ENCODE measurements at regions not wholly inside any gene's neighbourhood (a gene's known extent, or its start where the extent isn't known, plus 50 kb on each side); places are given as distances from the start of the nearest gene placed in this dataset.
"Not testable (repeated sequence)": the region's sequence is repeated elsewhere in the genome, so short reads cannot be mapped to it uniquely, and the experiment has no call there.

DNA sequence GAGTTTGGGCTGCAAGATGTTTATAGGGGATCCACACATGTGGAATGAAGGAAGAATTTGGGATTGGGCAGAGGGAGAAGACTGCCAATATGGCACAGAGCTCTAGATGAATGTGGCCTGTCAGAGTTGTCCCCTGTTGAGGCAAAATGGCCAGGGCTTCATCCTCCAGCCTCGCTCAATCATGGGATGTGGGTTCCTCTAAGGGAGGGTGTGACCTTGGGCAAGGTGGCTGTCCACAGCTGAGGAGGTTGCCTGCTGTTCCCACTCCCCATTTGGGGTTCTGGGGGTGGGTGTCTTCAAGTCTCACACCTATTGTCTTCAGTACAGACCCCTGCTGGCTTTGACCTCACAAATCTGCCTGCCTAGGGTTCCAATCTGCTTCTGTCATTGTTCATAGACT, 121.6 kb upstream of the FAM204A start:
- no peak for DNase-seq

DNA sequence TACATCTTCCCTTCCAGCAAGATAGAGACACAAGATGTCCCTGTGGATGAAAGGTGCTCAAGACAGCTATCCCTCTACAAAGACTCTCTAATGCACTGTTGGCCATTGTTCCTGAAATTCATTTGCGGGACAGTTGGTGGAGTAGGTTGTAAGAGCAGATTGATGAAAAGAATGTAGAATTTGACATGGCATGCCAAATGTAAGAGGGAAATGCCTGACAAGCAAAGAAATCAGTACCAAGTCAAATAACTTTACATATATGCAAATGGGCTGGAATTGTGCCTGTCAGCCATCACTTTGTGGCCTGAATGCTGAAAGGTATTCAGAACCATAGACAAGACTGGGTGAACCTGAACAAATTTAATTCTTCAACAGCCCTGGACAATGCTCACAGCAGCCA, 120.3 kb upstream of the FAM204A start:
- DNase-seq: no peak

DNA sequence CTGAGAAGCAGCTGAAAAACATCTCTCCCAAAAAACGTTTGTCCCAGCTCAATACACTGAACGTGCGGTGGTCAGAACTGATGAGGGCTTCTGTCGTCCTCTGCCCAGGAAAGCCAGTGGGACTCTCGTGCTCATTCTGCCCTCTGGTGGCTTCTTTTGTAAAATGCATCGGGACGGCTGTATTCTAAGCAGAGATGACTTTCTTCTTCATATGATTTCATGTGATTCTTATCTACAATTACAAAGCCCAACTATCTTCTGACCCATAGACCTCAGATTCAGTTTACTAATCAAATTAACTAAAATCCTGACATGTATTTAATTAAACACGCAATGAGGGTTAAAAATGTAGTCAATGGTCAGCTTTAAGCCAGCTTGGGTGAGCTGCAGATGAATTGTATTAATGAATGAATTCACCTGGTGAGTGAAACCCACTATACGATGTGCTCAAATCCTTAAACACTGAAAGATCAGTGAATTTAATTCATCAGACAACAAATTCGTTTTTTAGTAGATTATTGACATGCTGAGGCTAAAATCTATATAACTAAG, 117.6 kb upstream of the FAM204A start:
- DNase-seq: peak; percentile 69

DNA sequence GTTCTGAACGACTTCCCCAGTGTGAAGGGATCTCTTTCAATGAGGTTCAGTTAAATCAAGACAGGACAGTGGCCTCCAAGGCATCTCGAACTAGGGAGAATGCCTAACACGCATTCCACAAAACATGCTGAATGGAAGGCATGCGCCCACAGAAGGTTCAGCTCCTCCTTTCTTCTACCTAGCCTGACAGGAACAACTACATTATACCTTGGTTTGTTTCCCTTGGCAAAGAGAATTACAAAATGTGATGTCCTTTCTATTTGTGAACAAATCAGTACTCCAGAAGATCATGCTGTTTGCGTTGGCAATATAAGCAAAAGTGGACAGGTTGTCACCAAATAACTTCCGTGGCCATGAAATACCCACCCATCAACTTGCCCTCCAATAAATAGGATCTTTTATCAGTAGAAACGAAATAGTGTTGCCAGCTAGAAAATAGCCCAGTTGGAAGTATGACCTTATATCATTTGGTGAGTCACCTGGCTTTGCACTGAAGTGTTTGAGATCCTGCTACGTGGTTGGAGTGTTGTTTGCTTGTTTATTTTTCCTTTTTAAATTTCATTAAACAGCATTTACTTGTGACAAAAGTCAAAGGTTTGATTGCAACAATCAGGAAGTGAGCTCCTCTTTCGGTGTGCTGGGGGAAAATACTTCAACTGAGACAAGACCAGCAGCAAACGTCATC, 117.0 kb upstream of the FAM204A start:
- DNase-seq: no peak

DNA sequence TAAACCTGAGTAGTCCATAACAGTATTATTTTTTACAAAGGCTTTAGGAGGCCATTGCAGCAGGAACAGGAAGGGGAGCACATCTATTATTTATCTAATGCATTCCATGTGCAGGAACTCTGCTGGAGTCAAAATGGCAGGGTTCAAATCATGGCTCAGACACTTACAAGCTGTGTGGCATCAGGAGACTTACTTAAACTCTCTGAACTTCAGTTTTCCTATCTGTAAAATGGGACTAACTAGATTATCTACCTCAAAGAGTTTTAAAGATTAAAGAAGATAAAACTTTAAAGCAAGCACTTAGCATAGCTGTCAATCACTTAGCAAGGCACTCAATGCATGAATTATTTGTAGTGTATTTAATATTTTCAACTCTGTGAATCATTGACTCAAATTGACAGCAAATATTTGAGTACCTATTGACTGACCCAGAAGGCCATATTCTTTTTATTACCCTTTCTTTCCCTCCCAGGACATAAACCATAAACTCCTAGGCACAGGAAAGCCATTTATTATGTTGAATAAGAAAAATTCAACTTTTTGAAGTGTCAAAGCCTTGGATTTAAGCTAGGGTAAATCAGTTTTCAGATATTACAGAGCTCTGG, 115.8 kb upstream of the FAM204A start:
- DNase-seq: no peak

DNA sequence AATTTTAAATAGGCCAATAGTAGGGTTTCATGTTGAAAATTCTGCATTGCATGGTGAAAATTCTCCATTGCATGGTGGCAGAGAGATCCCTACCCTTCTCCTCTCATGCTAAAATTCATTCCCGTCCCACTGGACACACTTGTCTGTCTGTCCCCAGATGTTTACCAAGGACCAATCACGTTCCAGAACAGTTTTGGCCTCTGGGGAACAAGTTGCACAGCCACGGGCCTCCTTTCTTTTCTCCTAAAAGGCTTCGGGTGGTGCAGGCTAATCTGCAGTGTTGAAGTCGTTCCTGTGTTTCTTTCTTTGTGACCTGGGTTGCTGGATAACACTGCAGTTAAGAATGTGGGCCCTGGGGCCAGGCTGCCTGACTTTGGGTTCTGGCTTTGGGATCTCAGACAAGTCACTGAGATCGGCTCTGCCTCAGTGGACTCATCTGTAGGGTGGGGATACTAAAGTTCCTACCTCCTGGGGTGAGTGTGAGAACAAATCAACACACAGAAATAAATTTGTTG, 113.1 kb upstream of the FAM204A start:
- no peak for DNase-seq

DNA sequence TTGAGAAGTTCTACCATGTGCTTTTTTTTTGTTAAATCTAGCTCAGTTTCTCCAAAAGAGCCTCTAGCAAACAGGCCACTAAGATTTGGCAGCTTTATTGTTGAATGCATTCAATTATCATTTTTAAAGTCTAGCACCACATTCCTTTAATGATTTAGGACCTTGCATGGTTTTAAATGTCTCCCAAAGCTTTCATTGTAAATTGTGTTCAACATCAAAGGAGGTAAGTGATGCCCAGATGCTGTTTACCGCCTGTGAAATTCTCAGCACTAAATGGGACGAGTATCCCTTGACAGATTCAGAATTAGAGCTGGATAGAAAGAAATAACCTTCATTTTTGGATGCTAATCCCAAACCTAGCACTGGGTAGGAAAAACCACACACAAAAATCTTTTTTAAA, 112.1 kb upstream of the FAM204A start:
- DNase-seq: no peak

DNA sequence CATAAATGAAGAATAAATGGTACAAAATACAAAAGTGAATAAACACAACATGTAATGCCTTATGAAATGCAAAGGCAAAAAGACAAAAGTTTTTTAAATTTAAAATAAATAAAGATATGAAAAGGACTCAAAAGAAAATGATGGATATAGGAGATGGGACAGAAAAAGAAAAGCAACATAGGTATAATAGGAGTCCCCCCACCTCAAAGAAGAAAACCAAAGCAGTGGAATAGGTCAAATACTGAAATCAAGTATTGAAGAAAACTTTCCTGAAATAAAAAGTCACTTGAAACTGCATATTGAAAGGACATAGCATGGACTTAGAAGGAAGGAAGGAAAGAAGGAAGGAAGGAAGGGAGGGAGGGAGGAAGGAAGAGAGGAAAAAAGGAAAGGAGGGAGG, 110.0 kb upstream of the FAM204A start:
- no peak for DNase-seq

DNA sequence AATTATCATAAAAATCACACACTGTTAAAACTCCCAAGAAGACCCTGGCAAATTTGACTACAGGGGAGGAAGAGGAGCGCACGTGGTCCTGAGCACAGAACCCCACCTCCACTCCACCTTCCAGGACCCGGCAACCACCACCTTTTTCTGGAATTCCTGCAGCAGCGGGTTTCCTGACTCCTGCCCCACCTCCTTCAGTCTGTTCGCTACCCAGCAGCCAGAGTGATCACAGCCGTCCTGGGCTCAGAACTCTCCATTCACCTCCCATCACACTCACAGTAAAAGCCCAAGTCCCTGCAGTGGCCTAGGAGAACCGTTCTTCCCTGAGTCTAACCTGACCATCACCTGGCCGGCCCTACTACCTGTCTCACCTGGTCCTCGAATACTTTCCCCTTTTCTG, 107.4 kb upstream of the FAM204A start:
- DNase-seq: no peak

DNA sequence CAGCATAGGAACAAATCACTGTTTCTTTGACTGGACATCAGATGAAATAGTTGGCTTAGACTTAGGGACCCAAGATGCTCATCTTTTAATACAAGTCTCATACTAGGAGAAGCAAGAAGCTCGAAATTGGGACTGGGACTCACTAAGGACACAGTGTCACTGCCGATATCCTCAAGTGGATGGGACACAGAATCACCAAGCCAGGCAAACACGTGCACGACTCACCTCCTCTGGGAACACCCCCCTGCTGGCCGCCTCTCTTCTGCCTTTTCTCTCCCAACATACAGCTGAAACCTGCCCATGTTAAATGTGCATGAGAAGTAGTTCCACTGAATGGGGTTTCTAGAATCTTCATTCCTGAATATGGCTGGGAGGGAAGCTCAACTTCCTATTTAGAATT, 106.6 kb upstream of the FAM204A start:
- DNase-seq: no peak

DNA sequence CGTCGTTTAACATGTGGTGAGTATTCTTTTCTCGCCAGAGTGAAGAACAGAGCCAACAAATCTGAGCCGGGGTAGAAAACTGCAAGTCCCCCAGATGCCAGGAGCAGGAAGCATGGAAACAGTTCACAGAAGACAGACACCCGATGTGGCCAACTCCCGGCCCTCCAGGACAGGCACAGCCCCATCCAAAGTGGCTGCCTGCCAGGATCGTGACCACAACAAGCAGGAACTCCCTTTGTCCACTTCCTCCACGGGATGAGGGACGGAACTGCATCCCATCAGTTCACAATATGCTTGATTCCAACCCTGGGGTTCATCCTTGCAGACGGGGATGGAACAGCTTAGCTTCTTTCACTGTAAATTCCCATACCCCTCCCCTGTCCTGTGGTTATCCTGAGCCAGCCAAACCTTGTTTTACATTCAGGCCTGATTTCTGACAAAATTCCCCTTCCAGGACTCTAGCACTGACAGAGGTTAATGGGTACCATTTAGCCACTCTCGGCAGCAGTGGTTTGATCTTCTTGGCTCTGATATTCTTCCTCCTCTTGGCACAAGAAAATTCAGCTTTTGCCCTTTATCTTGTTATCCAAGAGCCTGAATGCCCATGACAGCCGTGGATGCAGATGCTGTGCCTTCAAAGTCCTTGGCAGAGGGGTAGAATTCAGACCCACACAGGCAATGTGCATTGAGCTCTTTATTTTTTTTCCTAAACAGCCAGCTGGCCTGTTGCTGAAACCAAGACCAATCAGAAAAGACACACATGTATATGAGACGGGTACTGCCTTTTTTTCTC, 105.5 kb upstream of the FAM204A start:
- DNase-seq: no peak

DNA sequence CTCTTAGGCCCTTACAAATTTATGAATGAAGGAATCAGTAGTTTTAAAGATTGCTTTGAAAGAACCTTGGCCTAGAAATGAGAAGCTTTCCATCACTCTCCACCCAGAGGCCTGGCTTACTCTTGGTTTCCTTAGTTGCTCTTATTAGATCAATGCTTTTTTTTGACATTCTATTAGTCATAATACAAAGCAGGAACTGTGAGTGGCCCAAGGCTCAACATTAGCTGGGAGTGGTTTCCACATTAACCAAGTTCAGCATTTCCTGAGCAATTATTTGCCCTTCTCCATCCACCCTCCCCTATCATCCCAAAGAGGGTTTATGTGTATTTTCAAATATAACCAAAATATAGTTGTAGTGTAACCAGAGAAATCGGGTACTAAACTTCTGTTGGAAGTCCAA, 103.4 kb upstream of the FAM204A start:
- DNase-seq: no peak

DNA sequence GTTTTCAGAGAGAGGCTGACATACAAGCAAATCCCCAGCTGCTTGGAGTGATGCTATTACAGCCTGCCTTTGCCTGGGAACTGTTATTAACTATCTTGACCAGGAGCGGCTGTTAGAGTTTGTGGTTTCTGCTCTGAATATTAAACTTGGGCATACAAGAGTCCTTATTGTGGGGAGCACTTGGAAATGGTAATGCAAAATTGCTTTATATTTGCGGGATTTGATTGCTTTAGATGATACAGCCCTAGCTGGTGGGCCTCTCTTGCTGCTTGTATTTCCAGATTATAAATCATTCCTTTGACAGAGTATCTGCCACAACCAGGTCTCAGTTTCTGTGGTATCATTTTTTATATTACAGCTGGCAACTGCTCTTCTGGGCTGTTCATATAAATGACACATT, 101.9 kb upstream of the FAM204A start:
- no peak for DNase-seq

DNA sequence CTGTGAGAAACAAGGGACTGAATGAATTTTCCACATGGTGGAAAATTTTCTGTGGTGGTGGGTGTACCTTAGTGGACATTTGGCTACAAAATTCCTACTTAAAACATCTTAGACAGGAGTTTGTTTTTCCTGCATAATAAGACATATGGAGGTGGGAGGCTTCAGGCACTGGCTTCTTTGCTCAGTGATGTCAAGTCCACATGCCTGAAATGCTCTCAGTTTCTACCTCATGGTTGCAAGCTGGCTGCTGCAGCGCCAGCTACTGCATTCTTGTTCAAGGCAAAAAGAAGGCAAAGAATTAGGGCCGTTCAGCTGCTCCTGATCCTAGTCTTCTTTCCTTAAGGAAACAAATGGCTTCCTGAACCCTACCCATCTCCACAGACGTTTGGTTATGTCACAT, 99.9 kb upstream of the FAM204A start:
- no peak for DNase-seq

DNA sequence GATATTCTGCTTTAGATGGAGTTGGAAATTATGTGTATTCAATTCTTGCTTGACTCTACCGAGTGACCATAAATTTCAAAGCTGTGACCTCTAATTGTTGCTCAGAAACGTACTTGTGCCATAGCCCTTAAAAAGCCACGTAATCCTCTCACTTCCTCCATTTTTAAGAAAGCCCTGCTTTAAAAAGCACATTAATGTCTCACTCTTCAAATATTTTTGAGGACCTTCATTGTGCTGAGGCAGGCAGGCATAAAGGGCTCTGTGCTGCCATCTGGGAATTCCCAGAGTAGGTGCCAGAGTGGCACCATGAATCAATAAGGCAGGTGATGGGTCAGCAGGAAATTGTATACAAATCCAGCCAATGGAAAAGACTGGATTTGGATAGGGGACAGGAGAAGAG, 97.7 kb upstream of the FAM204A start:
- no peak for DNase-seq

DNA sequence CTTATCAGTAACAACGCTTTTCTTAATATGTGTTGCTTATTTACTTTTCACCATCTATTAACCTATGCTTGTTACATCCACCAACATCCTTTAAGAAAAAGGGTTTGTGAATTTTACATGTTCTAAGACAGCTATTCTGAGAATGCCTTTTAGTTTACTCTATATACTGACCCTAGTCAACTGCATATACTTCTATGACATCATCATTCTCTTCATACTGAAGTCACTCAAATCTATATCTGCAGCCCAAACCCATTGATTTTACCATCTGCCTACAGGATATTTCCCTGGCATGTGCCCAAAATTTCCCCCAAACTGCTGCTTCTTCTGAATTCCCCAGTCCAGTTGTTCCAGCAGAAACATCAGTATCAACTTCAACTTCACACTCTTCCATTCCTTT, 94.6 kb upstream of the FAM204A start:
- DNase-seq: no peak

DNA sequence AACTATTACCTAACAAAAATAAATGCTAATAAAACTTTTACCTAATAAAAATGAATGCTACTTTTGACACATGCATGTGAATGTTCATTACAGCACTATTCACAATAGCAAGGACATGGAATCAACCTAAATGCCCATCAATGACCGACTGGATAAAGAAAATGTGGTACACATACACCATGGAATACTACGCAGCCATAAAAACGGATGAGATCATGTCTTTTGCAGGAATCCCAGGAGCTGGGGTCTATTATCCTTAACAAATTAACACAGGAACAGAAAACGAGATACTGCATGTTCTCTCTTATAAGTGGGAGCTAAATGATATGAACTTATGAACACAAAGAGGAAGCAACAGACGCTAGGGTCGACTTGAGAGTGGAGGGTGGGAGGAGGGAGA, 88.1 kb upstream of the FAM204A start:
- DNase-seq: no peak

DNA sequence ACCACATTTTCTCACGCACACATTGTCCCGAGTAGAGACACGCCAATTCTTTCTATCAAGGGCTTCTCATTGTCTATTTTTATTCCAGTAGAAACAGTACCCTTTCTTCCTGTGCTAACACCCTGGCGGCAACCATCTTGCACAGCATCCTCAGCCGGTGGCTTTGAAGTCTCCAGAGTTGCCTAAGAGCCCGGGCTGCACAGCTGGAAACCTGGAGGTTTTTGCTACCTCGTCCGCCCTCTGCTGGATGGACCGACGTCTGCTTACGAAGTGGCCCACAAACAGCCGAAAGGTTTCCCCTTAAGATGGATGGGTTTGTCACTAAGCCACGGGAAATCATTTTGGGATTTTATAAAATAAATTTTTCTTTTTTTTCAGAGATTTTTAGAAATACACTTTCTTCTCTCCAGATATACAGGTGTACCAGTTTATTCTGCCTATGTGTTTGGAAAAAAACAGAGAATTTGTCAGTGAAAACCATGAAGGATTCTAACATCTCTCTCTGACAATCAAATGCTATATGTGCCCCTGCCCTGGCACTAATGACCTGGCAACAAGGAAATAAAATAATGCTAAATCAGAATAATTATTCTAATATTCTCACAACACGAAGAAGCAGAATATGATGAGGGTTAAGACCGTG, 81.8 kb upstream of the FAM204A start:
- DNase-seq: peak; percentile 77

DNA sequence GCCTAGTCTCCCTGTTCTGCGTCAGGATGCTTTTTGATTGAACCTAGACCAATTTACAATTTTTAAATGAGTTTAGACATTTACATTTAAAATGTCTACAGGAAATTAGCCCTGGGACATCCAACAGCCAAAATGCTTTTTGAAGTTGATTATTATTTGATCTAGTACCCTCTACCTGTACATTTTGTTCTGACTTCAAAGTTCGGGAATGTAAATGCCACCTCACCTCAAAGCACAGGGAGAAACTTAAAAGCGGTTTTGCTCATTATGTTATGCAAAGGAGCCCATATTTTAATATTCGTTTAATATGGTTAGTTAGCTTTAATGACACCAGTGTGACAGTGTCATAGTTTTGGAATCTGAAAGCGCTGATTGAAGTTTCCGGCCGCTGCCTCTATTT, 80.1 kb upstream of the FAM204A start:
- no peak for DNase-seq

DNA sequence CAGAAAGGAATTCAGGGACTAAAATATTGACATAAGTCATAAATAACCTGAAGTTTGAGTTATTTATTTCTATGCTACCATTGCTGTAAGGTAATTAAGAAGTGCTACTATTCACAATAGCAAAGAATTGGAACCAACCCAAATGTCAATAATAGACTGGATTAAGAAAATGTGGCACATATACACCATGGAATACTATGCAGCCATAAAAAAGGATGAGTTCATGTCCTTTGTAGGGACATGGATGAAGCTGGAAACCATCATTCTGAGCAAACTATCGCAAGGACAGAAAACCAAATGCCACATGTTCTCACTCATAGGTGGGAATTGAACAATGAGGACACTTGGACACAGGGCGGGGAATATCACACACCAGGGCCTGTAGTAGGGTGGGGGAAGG, 77.9 kb upstream of the FAM204A start:
- not testable (repeated sequence) for DNase-seq

DNA sequence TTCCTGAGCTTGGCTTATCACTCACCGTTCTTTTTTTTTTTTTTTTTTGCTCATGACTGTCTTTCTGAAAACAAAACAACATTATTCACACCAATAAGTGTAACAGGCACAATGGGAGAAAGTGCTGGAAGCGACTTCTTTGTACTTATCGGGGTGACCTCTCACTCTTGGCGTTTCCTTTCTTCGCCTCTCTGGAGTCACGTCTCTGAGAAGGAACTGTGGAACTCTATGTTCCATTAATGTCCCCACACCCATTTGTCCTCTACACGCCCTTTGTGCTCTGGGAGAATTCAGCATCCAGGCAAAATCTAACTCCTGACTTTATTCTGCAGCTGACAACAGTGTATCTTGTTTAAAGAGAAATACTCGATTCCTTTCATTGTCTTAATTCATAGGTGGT, 70.8 kb upstream of the FAM204A start:
- DNase-seq: no peak

DNA sequence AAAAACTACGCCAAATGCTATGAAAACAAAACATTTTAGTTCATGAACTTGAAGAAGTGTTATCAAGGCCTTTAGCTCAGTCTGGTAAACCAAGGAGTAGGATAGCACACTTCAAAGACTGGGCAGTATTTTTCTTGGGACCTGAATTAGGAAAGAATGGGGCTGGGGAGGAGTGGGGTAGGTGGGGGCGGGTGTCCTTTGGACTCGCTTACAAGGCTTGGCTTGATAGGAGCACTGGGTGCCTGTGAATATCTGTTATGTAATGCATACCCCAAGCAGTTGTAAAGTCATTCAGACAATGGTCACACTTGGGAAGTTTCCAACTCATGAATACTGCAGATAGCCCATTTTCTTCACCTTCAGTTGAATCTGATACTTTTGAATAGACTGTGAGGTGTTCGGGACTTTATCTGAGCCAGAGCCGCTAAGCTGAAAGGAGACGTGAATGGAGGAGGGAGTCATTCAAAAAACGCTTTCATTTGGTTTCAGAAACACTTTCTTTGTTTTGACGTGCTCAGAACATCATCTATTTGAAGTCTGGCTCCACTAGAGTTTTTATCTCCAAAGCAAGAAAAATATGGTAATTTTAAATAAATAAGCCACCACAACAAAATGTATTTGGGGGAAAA, 70.1 kb upstream of the FAM204A start:
- no peak for DNase-seq

DNA sequence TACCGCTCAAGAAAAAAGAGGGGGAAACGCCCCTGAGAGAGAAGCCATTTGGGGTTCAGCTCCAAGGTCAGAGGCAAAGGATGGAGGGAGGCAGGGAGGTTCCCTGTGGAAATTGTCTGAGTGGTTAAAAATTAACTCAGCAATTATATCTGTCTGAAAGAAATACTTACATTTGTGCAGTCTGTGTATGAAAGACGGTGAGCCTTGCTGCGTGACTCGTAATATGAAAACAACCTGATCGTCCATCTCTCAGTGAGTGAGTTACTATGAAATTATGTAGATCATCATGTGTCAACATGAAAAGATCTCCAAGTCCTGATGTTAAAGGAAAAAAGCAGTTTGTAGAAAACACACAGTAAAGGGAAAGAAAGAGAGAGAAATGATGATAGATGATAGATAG, 67.2 kb upstream of the FAM204A start:
- no peak for DNase-seq

Measured in activated CD8-positive, alpha-beta memory T cell treated with anti-CD3 and anti-CD28 coated beads for 24 hours (primary cell).